ENCODE measurements at regions not wholly inside any gene's neighbourhood (a gene's known extent, or its start where the extent isn't known, plus 50 kb on each side); places are given as distances from the start of the nearest gene placed in this dataset.

GRCh38 chr11:110878513-110878912 is 166.3 kb upstream of the ARHGAP20 start:
- no TSS peak for BruUV-seq (replicated peaks)
- ChIA-PET POLR2A (no interaction called here), CTCF (interaction anchor here (0.7 kb wide), 1 partner anchor 683 kb away, joined by 3 read pairs; no protein-coding TSS in a partner anchor), RAD21 (ENCODE audit: low non-redundant PET in 1 of 2, low total read pairs in 2 of 2, uncharacterized antibody in 2 of 2, unreplicated experiment in 2 of 2) (no interaction called here)
- Histone ChIP-seq H3K27me3 (ENCODE audit: insufficient read depth, low read length) (peaks cover 4% of the 10 kb centered on the region; the same call in 1 of the 2 replicates), H3K4me3 (replicated peaks in 1 of 2; ENCODE audit: low read depth in 1 of 2, low read length in 2 of 2) (no peak overlapping the region), H3K27ac (ENCODE audit: low read depth, low read length) (no peak overlapping the region), H4K20me1 (ENCODE audit: insufficient read depth) (no peaks in the 10 kb centered on the region), H3K79me2 (ENCODE audit: insufficient read depth, low read length) (no peaks in the 10 kb centered on the region), H3K9ac (ENCODE audit: low read length) (no peak overlapping the region), H3K9me2 (ENCODE audit: insufficient read depth) (no peaks in the 10 kb centered on the region), H2AFZ (ENCODE audit: low read depth, low read length, poor library complexity, severe bottlenecking) (no peak overlapping the region), H3K4me2 (ENCODE audit: low read length) (no peak overlapping the region), H3K36me3 (ENCODE audit: control insufficient read depth in 1 of 2, insufficient read depth in 2 of 2, low read length in 2 of 2) (no peaks in the 10 kb centered on the region), H3K9me3 (ENCODE audit: control insufficient read depth in 1 of 2, insufficient read depth in 1 of 2, low read depth in 1 of 2, low read length in 2 of 2) (no peaks in the 10 kb centered on the region), H3K4me1 (ENCODE audit: control insufficient read depth in 1 of 2, insufficient read depth in 2 of 2, low read length in 2 of 2) (no peaks in the 10 kb centered on the region)
- intact Hi-C loops (cut with micrococcal nuclease) = no loop called here
- DNase-seq (ENCODE audit: low read depth, low spot score) (no peak), ATAC-seq (no peak)
- TF ChIP-seq CEBPB (IDR thresholded peaks at IDR 0.05; ENCODE audit: low read depth) = no peak
- no peak for TF ChIP-seq POLR2A (IDR thresholded peaks at IDR 0.05; ENCODE audit: borderline replicate concordance, extremely low read depth, insufficient read depth, insufficient read length)
- TF ChIP-seq SRF (IDR thresholded peaks at IDR 0.05; ENCODE audit: low read depth) = no peak
- TF ChIP-seq EGR1 (IDR thresholded peaks at IDR 0.05; ENCODE audit: low read depth) = no peak
- TF ChIP-seq SIN3A (IDR thresholded peaks at IDR 0.05; ENCODE audit: low read depth) = no peak
- TF ChIP-seq YY1 (IDR thresholded peaks at IDR 0.05; ENCODE audit: extremely low read depth, insufficient replicate concordance, low read depth, low read length) = no peak
- no peak for TF ChIP-seq ZFX (IDR thresholded peaks at IDR 0.05)
- TF ChIP-seq ATF3 (IDR thresholded peaks at IDR 0.05) = no peak
- no peak for TF ChIP-seq REST (IDR thresholded peaks at IDR 0.05; ENCODE audit: low read depth)
- TF ChIP-seq TCF7L2 (IDR thresholded peaks at IDR 0.05; ENCODE audit: borderline replicate concordance, extremely low read depth, insufficient read depth, insufficient read length) = no peak
- TF ChIP-seq EZH2phosphoT487 (IDR thresholded peaks at IDR 0.05; ENCODE audit: borderline replicate concordance) = no peak
- TF ChIP-seq SP1 (IDR thresholded peaks at IDR 0.05; ENCODE audit: low read depth) = no peak
- no peak for TF ChIP-seq EZH2 (IDR thresholded peaks at IDR 0.05)
- no peak for TF ChIP-seq MAX (IDR thresholded peaks at IDR 0.05)
- no peak for TF ChIP-seq ZNF274 (IDR thresholded peaks at IDR 0.05; ENCODE audit: low read depth, low read length)
